ENCODE measurements at regions not wholly inside any gene's neighbourhood (a gene's known extent, or its start where the extent isn't known, plus 50 kb on each side); places are given as distances from the start of the nearest gene placed in this dataset.

- peaks cover 7% of the 10 kb centered on the region for H3K9me3 Mint-ChIP-seq
- no peak for TF ChIP-seq CTCF (conservative IDR thresholded peaks at IDR 0.05)
- no peak overlapping the region for H3K4me3 Mint-ChIP-seq
These were observed 735.7 kb upstream of the CXADR start for GRCh38 chr21:16777041-16777720.

GRCh38 chr21:16788584-16788983 is 724.3 kb upstream of the CXADR start:
- no peaks in the 10 kb centered on the region for H3K4me1 Mint-ChIP-seq (ENCODE audit: unreplicated experiment)

More at GRCh38 chr21:16777041-16777720, 735.7 kb upstream of the CXADR start:
- Mint-ChIP-seq H3K36me3 (no peaks in the 10 kb centered on the region), H3K27me3 (no peaks in the 10 kb centered on the region), H3K4me1 (ENCODE audit: unreplicated experiment) (peaks cover 10% of the 10 kb centered on the region), H3K27ac (no peak overlapping the region)
- no peak for DNase-seq (ENCODE audit: extremely low spot score, unreplicated experiment)

GRCh38 chr21:16789636-16790035 is 723.2 kb upstream of the CXADR start:
- DNase-seq (ENCODE audit: extremely low spot score, unreplicated experiment) = no peak
- Mint-ChIP-seq H3K27me3 (no peaks in the 10 kb centered on the region), H3K4me3 (no peak overlapping the region), H3K4me1 (ENCODE audit: unreplicated experiment) (no peaks in the 10 kb centered on the region), H3K36me3 (peaks cover 7% of the 10 kb centered on the region), H3K9me3 (peaks cover 11% of the 10 kb centered on the region), H3K27ac (no peak overlapping the region)
- no peak for TF ChIP-seq CTCF (conservative IDR thresholded peaks at IDR 0.05)

More at GRCh38 chr21:16788584-16788983, 724.3 kb upstream of the CXADR start:
- DNase-seq (ENCODE audit: extremely low spot score, unreplicated experiment) = no peak
- Mint-ChIP-seq H3K9me3 (peaks cover 16% of the 10 kb centered on the region), H3K27me3 (no peaks in the 10 kb centered on the region), H3K36me3 (peaks cover 7% of the 10 kb centered on the region), H3K4me3 (no peak overlapping the region), H3K27ac (no peak overlapping the region)
- TF ChIP-seq CTCF (conservative IDR thresholded peaks at IDR 0.05) = no peak

GRCh38 chr21:16792101-16792500 is 720.7 kb upstream of the CXADR start:
- H3K36me3 Mint-ChIP-seq = peaks cover 4% of the 10 kb centered on the region
- peaks cover 4% of the 10 kb centered on the region for H3K9me3 Mint-ChIP-seq
- no peaks in the 10 kb centered on the region for H3K27me3 Mint-ChIP-seq
- no peak overlapping the region for H3K4me3 Mint-ChIP-seq
- no peak for DNase-seq (ENCODE audit: extremely low spot score, unreplicated experiment)
- no peaks in the 10 kb centered on the region for H3K4me1 Mint-ChIP-seq (ENCODE audit: unreplicated experiment)
- H3K27ac Mint-ChIP-seq = no peak overlapping the region
- no peak for TF ChIP-seq CTCF (conservative IDR thresholded peaks at IDR 0.05)

- peaks cover 4% of the 10 kb centered on the region for H3K9me3 Mint-ChIP-seq
- TF ChIP-seq CTCF (conservative IDR thresholded peaks at IDR 0.05) = no peak
- no peaks in the 10 kb centered on the region for H3K27me3 Mint-ChIP-seq
- no peaks in the 10 kb centered on the region for H3K36me3 Mint-ChIP-seq
- peaks cover 8% of the 10 kb centered on the region for H3K4me1 Mint-ChIP-seq (ENCODE audit: unreplicated experiment)
- H3K4me3 Mint-ChIP-seq = no peak overlapping the region
- no peak for DNase-seq (ENCODE audit: extremely low spot score, unreplicated experiment)
- H3K27ac Mint-ChIP-seq = no peak overlapping the region
These were observed 717.9 kb upstream of the CXADR start for GRCh38 chr21:16794950-16795349.

Data from type B pancreatic cell (in vitro differentiated cells).